H9 (cell line): ENCODE measurements at regions not wholly inside any gene's neighbourhood (a gene's known extent, or its start where the extent isn't known, plus 50 kb on each side); places are given as distances from the start of the nearest gene placed in this dataset.

ENCODE experiments used
- DNase-seq: peaks from one replicate; pipeline ENCODE4 v3.0.0-alpha.2; 2017
- H2AFZ ChIP-seq: one replicate; pipeline ENCODE4 v1.6.1; 2013; ENCODE audit warnings: mild to moderate bottlenecking, low read length, control low read depth, moderate library complexity
- H2AK5ac ChIP-seq: 2 replicates; pipeline ENCODE4 v1.6.1; 2013; ENCODE audit warnings: low read length, control low read depth, mixed read lengths; ENCODE audit not compliant: insufficient read length
- H2BK120ac ChIP-seq: one replicate; pipeline ENCODE4 v1.6.1; 2013; ENCODE audit warnings: low read depth, mild to moderate bottlenecking, low read length, control low read depth, inconsistent platforms; ENCODE audit not compliant: poor library complexity, severe bottlenecking
- H2BK12ac ChIP-seq: 2 replicates; pipeline ENCODE4 v1.6.1; 2013; ENCODE audit warnings: low read length, control low read depth, mixed read lengths, low read depth; ENCODE audit not compliant: insufficient read length
- H2BK15ac ChIP-seq: 2 replicates; pipeline ENCODE4 v1.6.1; 2013; ENCODE audit warnings: low read depth, low read length, control low read depth
- H2BK20ac ChIP-seq: one replicate; pipeline ENCODE4 v1.6.1; 2013; ENCODE audit warnings: low read depth, mild to moderate bottlenecking, low read length, control low read depth, inconsistent platforms; ENCODE audit not compliant: poor library complexity, severe bottlenecking
- H2BK5ac ChIP-seq: 2 replicates; pipeline ENCODE4 v1.6.1; 2013; ENCODE audit warnings: low read length, control low read depth, mixed read lengths; ENCODE audit not compliant: insufficient read length
- H3K14ac ChIP-seq: 2 replicates; pipeline ENCODE4 v1.6.1; 2013; ENCODE audit warnings: low read length, control low read depth; ENCODE audit not compliant: insufficient read depth
- H3K18ac ChIP-seq: 2 replicates; pipeline ENCODE4 v1.6.1; 2013; ENCODE audit warnings: low read depth, mild to moderate bottlenecking, mixed read lengths, low read length, control low read depth; ENCODE audit not compliant: insufficient read length
- H3K23ac ChIP-seq: 2 replicates; pipeline ENCODE4 v1.6.1; 2013; ENCODE audit warnings: low read length, control low read depth, mixed read lengths, low read depth; ENCODE audit not compliant: insufficient read length
- H3K23me2 ChIP-seq: 2 replicates; pipeline ENCODE4 v1.6.1; 2013; ENCODE audit warnings: low read depth, mild to moderate bottlenecking, mixed read lengths, low read length, control low read depth; ENCODE audit not compliant: insufficient read length, poor library complexity, severe bottlenecking
- H3K27ac ChIP-seq: 2 replicates; pipeline ENCODE4 v1.5.1; 2013; ENCODE audit warnings: low read length, control low read depth, mixed read lengths, low read depth; ENCODE audit not compliant: insufficient read length
- H3K27me3 ChIP-seq: 2 replicates; pipeline ENCODE4 v1.6.1; 2013; ENCODE audit warnings: low read length, control low read depth, inconsistent platforms; ENCODE audit not compliant: insufficient read depth
- H3K4ac ChIP-seq: 2 replicates; pipeline ENCODE4 v1.6.1; 2013; ENCODE audit warnings: low read depth, mild to moderate bottlenecking, control low read depth, inconsistent platforms, low read length, moderate library complexity
- H3K4me1 ChIP-seq: 2 replicates; pipeline ENCODE4 v1.6.1; 2013; ENCODE audit warnings: low read length, control low read depth, inconsistent platforms; ENCODE audit not compliant: insufficient read depth
- H3K4me2 ChIP-seq: 2 replicates; pipeline ENCODE4 v1.6.1; 2013; ENCODE audit warnings: low read length, control low read depth, mixed read lengths; ENCODE audit not compliant: insufficient read length, insufficient read depth
- H3K56ac ChIP-seq: 2 replicates; pipeline ENCODE4 v1.6.1; 2013; ENCODE audit warnings: low read depth, mild to moderate bottlenecking, mixed read lengths, low read length, control low read depth; ENCODE audit not compliant: insufficient read length
- H3K79me1 ChIP-seq: 2 replicates; pipeline ENCODE4 v1.6.1; 2013; ENCODE audit warnings: low read depth, mild to moderate bottlenecking, moderate library complexity, low read length, control low read depth, inconsistent platforms; ENCODE audit not compliant: insufficient read depth, poor library complexity, severe bottlenecking
- H3K79me2 ChIP-seq: 2 replicates; pipeline ENCODE4 v1.6.1; 2013; ENCODE audit warnings: low read length, control low read depth, inconsistent platforms; ENCODE audit not compliant: insufficient read depth
- H3K9ac ChIP-seq: 2 replicates; pipeline ENCODE4 v1.6.1; 2013; ENCODE audit warnings: low read length, control low read depth, mixed read lengths; ENCODE audit not compliant: insufficient read length; ENCODE audit errors: extremely low read depth
- H3K9me3 ChIP-seq: one replicate; pipeline ENCODE4 v1.6.1; 2013; ENCODE audit warnings: low read depth, low read length, inconsistent platforms; ENCODE audit not compliant: control insufficient read depth
- H3T11ph ChIP-seq: one replicate; pipeline ENCODE4 v1.6.1; 2013; ENCODE audit warnings: mild to moderate bottlenecking, low read length, control low read depth, inconsistent platforms
- H4K20me1 ChIP-seq: one replicate; pipeline ENCODE4 v1.6.1; 2013; ENCODE audit not compliant: control insufficient read depth, insufficient read length, insufficient read depth
- H4K5ac ChIP-seq: 2 replicates; pipeline ENCODE4 v1.6.1; 2013; ENCODE audit warnings: low read depth, mild to moderate bottlenecking, mixed read lengths, low read length, control low read depth; ENCODE audit not compliant: insufficient read length
- H4K8ac ChIP-seq: replicated peaks from 2 replicates; pipeline ENCODE4 v1.6.1; 2013; ENCODE audit warnings: low read length, control low read depth, mixed read lengths, low read depth; ENCODE audit not compliant: insufficient read length
- H4K91ac ChIP-seq: 2 replicates; pipeline ENCODE4 v1.6.1; 2013; ENCODE audit warnings: low read depth, mild to moderate bottlenecking, moderate library complexity, mixed read lengths, low read length, control low read depth; ENCODE audit not compliant: insufficient read length
- H3K27ac Mint-ChIP-seq, 3 experiments: 2 replicates in 2 of 3; 3 replicates in 1 of 3; pipeline ENCODE4 v1.8.0; 2020 to 2021; ENCODE audit warnings: mixed read lengths in 3 of 3, mild to moderate bottlenecking in 1 of 3, moderate library complexity in 1 of 3
- H3K27me3 Mint-ChIP-seq: 2 replicates; pipeline ENCODE4 v1.8.0; 2021; ENCODE audit warnings: low read depth, mild to moderate bottlenecking, moderate library complexity, mixed read lengths
- H3K36me3 Mint-ChIP-seq, 3 experiments: 2 replicates in 2 of 3; 3 replicates in 1 of 3; pipeline ENCODE4 v1.8.0; 2020 to 2021; ENCODE audit warnings: low read depth in 3 of 3, mixed read lengths in 3 of 3; ENCODE audit not compliant: insufficient read depth in 1 of 3
- H3K4me1 Mint-ChIP-seq, 2 experiments: 2 replicates each; pipeline ENCODE4 v1.8.0; 2020; ENCODE audit warnings: mixed read lengths in 2 of 2
- H3K4me3 Mint-ChIP-seq, 2 experiments: 2 replicates in 1 of 2; 3 replicates in 1 of 2; pipeline ENCODE4 v1.8.0; 2020 to 2021; ENCODE audit warnings: mild to moderate bottlenecking in 2 of 2, mixed read lengths in 2 of 2, moderate library complexity in 1 of 2
- H3K9me3 Mint-ChIP-seq, 2 experiments: 2 replicates in 1 of 2; 3 replicates in 1 of 2; pipeline ENCODE4 v1.8.0; 2020; ENCODE audit warnings: mild to moderate bottlenecking in 2 of 2, mixed read lengths in 2 of 2, moderate library complexity in 1 of 2
- WGBS: extraction: QIAGEN DNeasy Blood & Tissue Kit; methylation state at CpG from one replicate; pipeline ENCODE4 v1.1.7; 2013; ENCODE audit warnings: missing lambda C conversion rate, low lambda C conversion rate, mixed read lengths; ENCODE audit not compliant: insufficient read length; ENCODE audit errors: extremely low coverage; 5-methylcytosine and 5-hydroxymethylcytosine counted together
- TF ChIP-seq, protein P1 (sequence below): fragments of 200-600 bp; sonication (generic); conservative IDR thresholded peaks from 3 replicates; pipeline ENCODE4 v1.8.0; 2021; ENCODE audit warnings: antibody characterized with exemption, mild to moderate bottlenecking

DNA sequence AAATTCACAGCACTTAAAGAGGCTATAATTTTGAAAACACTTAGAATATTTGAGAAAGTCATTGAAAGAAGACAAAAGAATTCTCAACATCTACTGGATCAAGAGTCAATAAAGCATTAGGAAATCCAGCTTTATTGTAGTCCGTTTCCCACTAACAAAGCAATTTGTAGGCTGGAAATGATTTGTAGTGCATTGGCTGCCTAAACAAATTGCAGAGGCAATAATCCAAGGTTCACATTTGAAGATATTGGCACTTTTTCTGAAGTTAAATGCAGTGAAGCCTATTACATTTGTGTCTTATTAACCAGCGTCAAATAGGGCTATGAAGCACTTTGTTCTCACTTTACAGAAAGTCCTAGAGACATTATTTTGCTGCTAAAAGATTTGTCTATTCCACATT is 848.1 kb upstream of the SLITRK1 start:
- Histone ChIP-seq H4K91ac (no peak overlapping the region), H3K79me1 (no peaks in the 10 kb centered on the region), H3K4me1 (no peaks in the 10 kb centered on the region), H3K4me2 (no peak overlapping the region), H4K20me1 (no peaks in the 10 kb centered on the region), H2BK12ac (no peak overlapping the region), H3K56ac (no peak overlapping the region), H3K14ac (no peak overlapping the region), H3T11ph (no peak overlapping the region), H3K79me2 (no peaks in the 10 kb centered on the region), H2AK5ac (no peak overlapping the region), H3K27ac (no peak overlapping the region), H3K18ac (no peak overlapping the region), H4K8ac (no peak overlapping the region), H2BK15ac (no peak overlapping the region), H3K9me3 (no peaks in the 10 kb centered on the region), H2AFZ (no peak overlapping the region), H2BK5ac (no peak overlapping the region), H3K23me2 (no peaks in the 10 kb centered on the region), H2BK120ac (no peak overlapping the region), H3K9ac (no peak overlapping the region), H3K4ac (no peak overlapping the region), H3K23ac (no peak overlapping the region), H3K27me3 (no peaks in the 10 kb centered on the region), H2BK20ac (no peak overlapping the region), H4K5ac (no peak overlapping the region)
- no peak overlapping the region for H3K27ac Mint-ChIP-seq
- TF ChIP-seq, protein P1, sequence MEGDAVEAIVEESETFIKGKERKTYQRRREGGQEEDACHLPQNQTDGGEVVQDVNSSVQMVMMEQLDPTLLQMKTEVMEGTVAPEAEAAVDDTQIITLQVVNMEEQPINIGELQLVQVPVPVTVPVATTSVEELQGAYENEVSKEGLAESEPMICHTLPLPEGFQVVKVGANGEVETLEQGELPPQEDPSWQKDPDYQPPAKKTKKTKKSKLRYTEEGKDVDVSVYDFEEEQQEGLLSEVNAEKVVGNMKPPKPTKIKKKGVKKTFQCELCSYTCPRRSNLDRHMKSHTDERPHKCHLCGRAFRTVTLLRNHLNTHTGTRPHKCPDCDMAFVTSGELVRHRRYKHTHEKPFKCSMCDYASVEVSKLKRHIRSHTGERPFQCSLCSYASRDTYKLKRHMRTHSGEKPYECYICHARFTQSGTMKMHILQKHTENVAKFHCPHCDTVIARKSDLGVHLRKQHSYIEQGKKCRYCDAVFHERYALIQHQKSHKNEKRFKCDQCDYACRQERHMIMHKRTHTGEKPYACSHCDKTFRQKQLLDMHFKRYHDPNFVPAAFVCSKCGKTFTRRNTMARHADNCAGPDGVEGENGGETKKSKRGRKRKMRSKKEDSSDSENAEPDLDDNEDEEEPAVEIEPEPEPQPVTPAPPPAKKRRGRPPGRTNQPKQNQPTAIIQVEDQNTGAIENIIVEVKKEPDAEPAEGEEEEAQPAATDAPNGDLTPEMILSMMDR = no peak
- no peak for DNase-seq
- no peaks in the 10 kb centered on the region for H3K36me3 Mint-ChIP-seq
- H3K4me3 Mint-ChIP-seq = no peak overlapping the region
- H3K4me1 Mint-ChIP-seq = no peaks in the 10 kb centered on the region
- WGBS = no CpG with 5 or more reads among the region's 2 CpGs
- H3K27me3 Mint-ChIP-seq = no peaks in the 10 kb centered on the region
- H3K9me3 Mint-ChIP-seq = peaks cover 2 to 3% of the 10 kb centered on the region in 2 experiments; a peak in 2 of 5 replicates
